Activated naive CD8-positive, alpha-beta T cell treated with anti-CD3 and anti-CD28 coated beads, Interleukin-2, amount 50 U/mL, for 24 hours (primary cell): ENCODE measurements at regions not wholly inside any gene's neighbourhood (a gene's known extent, or its start where the extent isn't known, plus 50 kb on each side); places are given as distances from the start of the nearest gene placed in this dataset.

Experiments
- ATAC-seq: fragments of 150-1000 bp; cut with Tn5 transposase; one replicate; pipeline ENCODE4 v1.10.0; 2021
- DNase-seq: peaks from one replicate; pipeline ENCODE4 v3.0.0; 2021
- H3K27ac Mint-ChIP-seq: one replicate; pipeline ENCODE4 v1.8.0; 2021; ENCODE audit warnings: mild to moderate bottlenecking, mixed read lengths
- H3K27me3 Mint-ChIP-seq: one replicate; pipeline ENCODE4 v1.8.0; 2021; ENCODE audit warnings: mixed read lengths
- H3K36me3 Mint-ChIP-seq: one replicate; pipeline ENCODE4 v1.8.0; 2021; ENCODE audit warnings: low read depth, mixed read lengths
- H3K4me1 Mint-ChIP-seq: one replicate; pipeline ENCODE4 v1.8.0; 2021; ENCODE audit warnings: mixed read lengths
- H3K4me3 Mint-ChIP-seq: one replicate; pipeline ENCODE4 v1.8.0; 2021; ENCODE audit warnings: mild to moderate bottlenecking, moderate library complexity, mixed read lengths
- H3K9me3 Mint-ChIP-seq: one replicate; pipeline ENCODE4 v1.8.0; 2021; ENCODE audit warnings: mixed read lengths

DNA sequence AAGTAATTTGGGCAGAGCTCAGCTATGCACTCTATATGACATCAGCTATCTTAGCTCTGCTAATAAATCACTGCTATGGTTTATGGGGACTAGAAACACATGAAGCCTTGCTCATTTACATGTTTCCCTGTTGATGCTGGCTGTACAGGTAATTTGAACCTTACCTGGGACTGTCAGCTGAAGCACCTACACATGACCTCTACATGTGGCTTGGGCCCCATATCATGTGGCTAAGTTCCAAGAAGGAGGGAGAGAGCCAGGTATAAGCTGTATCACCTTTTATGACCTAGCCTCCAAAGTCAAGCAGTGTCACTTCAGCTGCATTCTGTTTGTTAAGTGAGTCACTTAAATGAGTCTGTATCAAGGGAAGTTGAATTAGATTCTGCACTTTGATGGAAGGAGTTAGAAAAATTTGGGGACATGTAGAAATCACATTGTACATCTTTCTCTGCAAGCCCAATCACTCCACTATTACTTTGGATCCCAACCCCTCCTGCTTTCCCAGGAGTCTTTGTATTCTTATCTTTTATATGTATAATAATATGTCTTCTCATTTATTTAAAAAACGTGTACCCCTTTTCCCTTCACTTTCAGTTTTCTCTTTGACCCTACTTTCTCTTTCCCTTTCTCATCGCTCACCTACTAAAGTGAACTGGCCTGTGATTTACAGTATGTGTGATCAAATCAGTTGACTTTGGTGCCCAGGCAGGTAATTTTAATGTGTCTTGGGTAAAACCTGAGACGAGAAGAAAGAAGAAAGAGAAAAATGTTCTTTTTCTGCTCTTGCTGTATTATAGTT lies 53.4 kb upstream of the PRKACB start:
- Mint-ChIP-seq H3K36me3 (no peaks in the 10 kb centered on the region), H3K9me3 (no peaks in the 10 kb centered on the region), H3K27me3 (no peaks in the 10 kb centered on the region), H3K27ac (peak overlapping the region; percentile 78), H3K4me1 (peaks cover 36% of the 10 kb centered on the region), H3K4me3 (peak overlapping the region; percentile 71)
- DNase-seq (no peak), ATAC-seq (peak; percentile 45)

DNA sequence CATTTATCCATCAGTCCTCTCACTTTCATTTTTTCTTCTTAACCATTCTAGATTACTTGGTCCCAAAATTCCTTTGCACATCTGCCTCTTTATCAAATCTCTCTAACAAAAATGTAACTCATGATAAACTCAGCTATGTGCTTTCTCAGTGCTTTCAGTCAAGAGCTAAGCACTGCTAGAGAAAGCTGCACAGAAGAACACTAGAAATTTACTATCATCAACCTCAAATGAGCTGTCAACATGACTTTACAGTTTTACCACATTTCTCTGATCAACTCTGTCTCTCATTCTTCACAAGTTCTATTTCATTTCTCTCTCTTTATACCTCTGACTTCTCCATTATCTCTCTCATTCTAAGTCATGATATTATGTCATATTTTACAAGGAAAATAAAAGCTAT lies 54.2 kb upstream of the PRKACB start:
- Mint-ChIP-seq H3K27me3 (no peaks in the 10 kb centered on the region), H3K27ac (peak overlapping the region; percentile 13), H3K4me3 (no peak overlapping the region), H3K9me3 (no peaks in the 10 kb centered on the region), H3K36me3 (no peaks in the 10 kb centered on the region), H3K4me1 (peaks cover 36% of the 10 kb centered on the region)
- DNase-seq (no peak), ATAC-seq (peak; percentile 45)

DNA sequence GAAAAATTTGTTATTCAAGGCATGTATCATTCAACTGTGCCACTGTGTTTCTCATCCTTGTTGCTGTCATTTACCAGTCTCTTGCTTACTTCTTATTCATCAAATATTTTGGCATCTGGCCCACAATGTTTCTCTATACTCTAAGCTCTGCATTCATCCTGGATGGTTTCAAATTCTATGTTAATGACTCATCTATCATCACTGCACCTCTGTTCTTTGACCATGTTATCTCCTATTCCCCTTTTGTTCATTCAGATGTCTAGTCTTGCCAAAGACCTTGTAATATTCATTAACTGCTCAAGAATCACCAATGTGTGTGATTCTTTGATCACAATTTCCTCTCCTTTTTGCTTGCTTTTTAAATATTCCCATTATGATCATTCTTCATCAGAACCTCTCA lies 54.6 kb upstream of the PRKACB start:
- Mint-ChIP-seq H3K27ac (no peak overlapping the region), H3K36me3 (no peaks in the 10 kb centered on the region), H3K4me1 (peaks cover 36% of the 10 kb centered on the region), H3K4me3 (no peak overlapping the region), H3K9me3 (no peaks in the 10 kb centered on the region), H3K27me3 (no peaks in the 10 kb centered on the region)
- no peak for DNase-seq
- ATAC-seq: peak; percentile 73

DNA sequence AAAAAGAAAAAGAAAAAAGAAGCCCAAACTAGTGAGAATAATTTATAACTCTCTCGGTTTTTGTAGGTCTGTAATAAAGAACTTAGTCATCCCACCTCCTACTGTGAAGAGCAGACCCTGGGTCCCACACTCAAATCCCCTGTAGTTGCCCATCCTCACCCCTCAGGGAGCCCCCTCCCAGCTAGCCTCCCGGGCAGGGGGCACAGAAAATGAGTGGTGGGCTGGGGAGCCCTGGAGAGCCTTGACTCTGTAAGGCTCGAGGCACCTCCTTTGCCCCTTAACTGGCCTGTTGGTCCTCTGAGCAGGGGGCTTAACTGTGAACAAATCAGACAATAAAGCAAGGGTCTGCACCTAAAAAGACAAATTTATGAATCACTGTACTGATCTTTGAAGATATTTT lies 57.5 kb upstream of the PRKACB start:
- DNase-seq (no peak), ATAC-seq (no peak)
- Mint-ChIP-seq H3K36me3 (no peaks in the 10 kb centered on the region), H3K4me1 (peaks cover 30% of the 10 kb centered on the region), H3K27me3 (no peaks in the 10 kb centered on the region), H3K9me3 (no peaks in the 10 kb centered on the region), H3K27ac (no peak overlapping the region), H3K4me3 (no peak overlapping the region)

DNA sequence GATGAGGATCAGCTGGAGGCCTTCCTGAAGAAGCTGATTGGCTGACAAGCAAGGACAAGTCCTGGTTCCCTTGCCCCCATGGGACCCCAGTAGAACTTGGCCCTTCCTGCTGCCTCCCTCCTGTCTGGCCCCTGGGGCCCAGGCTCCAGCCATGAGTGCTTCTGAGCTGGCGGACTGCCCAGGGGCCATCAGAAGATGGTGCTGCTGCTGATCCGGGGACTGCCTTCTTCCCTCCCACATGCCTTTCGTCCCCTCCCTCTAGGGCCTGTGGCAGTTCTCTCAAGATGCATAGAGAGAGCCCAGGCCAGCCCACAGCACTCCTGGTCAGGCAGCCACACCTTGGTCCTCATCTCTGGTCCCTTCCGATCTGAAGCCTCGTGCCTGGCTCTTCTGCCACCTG lies 57.9 kb upstream of the PRKACB start:
- no peak overlapping the region for H3K4me3 Mint-ChIP-seq
- peaks cover 26% of the 10 kb centered on the region for H3K4me1 Mint-ChIP-seq
- no peaks in the 10 kb centered on the region for H3K9me3 Mint-ChIP-seq
- no peaks in the 10 kb centered on the region for H3K36me3 Mint-ChIP-seq
- H3K27ac Mint-ChIP-seq: no peak overlapping the region
- DNase-seq (no peak), ATAC-seq (no peak)
- H3K27me3 Mint-ChIP-seq: no peaks in the 10 kb centered on the region

DNA sequence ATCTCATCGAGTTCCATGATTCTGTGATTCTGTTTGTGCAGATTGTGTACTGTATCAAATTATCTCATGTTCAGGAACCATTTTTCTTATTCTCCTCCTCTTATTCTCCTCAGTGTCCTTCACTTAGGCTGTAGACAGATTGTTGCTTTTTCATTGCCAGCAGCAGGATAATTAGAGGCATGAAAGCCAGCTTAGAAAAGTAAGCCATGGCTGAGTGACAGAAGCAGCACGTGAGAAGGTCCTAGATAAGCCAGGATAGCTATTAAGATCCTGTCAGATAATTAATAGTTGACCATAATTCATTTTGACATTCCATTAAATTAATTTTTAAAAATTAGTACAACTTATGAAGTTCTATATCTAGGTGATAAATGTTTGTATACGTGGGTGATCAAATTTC lies 60.8 kb upstream of the PRKACB start:
- Mint-ChIP-seq H3K27ac (no peak overlapping the region), H3K4me1 (peaks cover 10% of the 10 kb centered on the region), H3K4me3 (no peak overlapping the region), H3K27me3 (no peaks in the 10 kb centered on the region), H3K36me3 (no peaks in the 10 kb centered on the region), H3K9me3 (no peaks in the 10 kb centered on the region)
- DNase-seq: no peak
- no peak for ATAC-seq

DNA sequence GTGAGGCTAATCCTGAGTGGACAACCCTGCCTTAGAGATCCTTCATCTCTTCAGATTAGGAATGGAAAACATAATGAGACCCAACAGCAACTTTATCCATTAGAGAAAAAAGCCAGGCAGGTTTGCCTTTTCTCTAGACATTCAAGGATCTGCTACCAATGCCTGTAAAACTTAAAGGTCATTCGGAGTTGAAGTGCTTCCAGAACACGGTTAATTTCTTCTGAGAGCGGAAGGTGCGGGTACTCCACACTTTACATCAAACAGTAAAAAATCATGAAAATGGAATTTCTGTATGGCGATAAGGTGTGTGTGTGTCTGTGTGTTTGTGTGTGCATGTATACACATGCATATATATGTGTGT lies 65.2 kb upstream of the PRKACB start:
- ATAC-seq (no peak), DNase-seq (no peak)
- peaks cover 23% of the 10 kb centered on the region for H3K4me1 Mint-ChIP-seq
- H3K9me3 Mint-ChIP-seq: no peaks in the 10 kb centered on the region
- H3K27me3 Mint-ChIP-seq: no peaks in the 10 kb centered on the region
- H3K27ac Mint-ChIP-seq: peak overlapping the region; percentile 70
- peak overlapping the region; percentile 90 for H3K4me3 Mint-ChIP-seq
- H3K36me3 Mint-ChIP-seq: no peaks in the 10 kb centered on the region

DNA sequence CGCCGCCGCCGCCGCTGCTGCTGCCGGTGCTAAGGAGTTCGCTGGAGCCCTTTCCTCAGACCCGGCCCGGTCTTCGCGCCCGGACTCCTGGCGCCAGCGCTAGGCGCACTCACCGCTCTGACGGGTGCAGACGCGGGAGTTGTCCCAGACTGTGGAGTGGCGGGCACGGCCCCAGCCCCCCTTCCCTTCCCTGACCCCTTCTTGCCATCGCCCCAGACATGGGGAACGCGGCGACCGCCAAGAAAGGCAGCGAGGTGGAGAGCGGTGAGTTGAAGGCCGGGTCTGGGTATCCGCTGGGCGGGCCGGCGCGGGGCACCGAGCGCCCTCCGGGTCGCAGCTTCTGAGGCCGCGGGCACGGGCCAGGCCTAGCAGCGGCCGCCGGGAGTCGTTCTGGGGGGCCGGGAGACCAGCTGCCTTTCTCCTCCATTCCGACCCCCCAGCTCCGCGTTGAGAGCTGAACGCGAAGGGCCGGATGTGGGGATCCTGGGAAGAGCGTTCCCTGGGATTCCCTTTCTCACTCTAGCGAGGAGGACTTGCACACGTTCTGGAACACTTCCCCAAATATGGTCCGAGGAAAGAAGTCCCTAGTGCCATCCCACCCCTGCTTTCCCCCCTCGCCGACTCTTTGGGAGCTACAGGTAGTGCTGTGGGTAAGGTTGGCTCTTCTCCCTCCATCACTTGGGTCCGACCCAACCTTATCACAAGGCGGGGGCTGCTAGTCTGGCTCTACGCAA lies 65.8 kb upstream of the PRKACB start:
- Mint-ChIP-seq H3K27ac (peak overlapping the region; percentile 70), H3K4me3 (peak overlapping the region; percentile 90), H3K4me1 (peaks cover 23% of the 10 kb centered on the region), H3K9me3 (no peaks in the 10 kb centered on the region), H3K36me3 (no peaks in the 10 kb centered on the region), H3K27me3 (no peaks in the 10 kb centered on the region)
- DNase-seq (peak; percentile 33), ATAC-seq (no peak)

DNA sequence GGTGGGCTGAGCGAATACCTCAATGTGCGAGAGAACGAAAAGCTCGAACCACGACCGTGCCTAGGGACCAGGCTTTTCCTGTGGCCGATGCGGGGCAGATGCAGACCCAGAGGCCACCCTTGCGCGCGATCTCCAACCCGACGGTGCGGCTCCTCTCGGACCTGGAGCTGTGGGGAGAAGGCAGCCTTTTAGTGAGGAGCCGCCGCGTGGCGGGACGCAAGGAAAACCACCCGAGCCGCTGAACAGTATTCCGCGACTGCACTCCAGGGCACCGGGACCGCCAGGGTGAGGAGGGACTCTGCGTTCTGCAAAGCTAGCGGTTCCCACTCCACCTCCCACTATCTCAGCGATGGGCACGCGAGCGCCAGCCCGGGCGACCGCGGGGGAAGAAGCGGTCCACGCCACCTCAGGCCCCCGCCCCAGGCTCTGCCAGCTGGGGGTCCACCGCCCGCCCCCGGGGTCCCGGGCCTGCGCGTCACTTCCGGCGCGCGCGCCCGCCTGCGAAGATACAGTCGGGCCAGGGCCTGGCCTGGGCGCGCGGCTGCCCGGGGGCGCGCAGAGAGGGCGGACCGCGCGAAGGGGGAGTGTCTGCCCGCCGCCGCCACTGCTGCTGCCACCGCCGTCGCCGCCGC lies 66.5 kb upstream of the PRKACB start:
- H3K27me3 Mint-ChIP-seq: no peaks in the 10 kb centered on the region
- peak overlapping the region; percentile 90 for H3K4me3 Mint-ChIP-seq
- H3K9me3 Mint-ChIP-seq: no peaks in the 10 kb centered on the region
- DNase-seq (peak; percentile 83), ATAC-seq (peak; percentile 95)
- H3K36me3 Mint-ChIP-seq: no peaks in the 10 kb centered on the region
- peak overlapping the region; percentile 88 for H3K27ac Mint-ChIP-seq
- peaks cover 23% of the 10 kb centered on the region for H3K4me1 Mint-ChIP-seq

DNA sequence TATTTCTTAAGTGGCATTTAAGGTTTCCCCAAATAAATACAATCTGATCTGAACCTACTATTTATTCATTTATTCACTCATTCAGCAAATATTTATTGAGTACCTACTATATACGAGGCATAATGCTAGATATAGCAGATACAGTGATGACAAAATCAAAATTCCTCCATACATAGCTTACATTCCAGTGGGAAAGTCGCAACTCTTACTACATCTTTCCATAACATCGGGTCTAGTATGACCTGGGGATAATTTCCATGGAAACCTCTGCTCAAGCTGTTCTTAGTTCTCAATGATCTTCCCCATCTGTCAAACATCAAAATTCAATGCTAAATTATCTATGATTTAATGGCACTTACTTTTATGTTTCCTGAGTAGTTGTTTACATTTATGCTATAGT lies 70.8 kb upstream of the PRKACB start:
- no peak for DNase-seq
- no peak overlapping the region for H3K27ac Mint-ChIP-seq
- ATAC-seq: no peak
- H3K9me3 Mint-ChIP-seq: peaks cover 9% of the 10 kb centered on the region
- peaks cover 13% of the 10 kb centered on the region for H3K4me1 Mint-ChIP-seq
- peaks cover 8% of the 10 kb centered on the region for H3K27me3 Mint-ChIP-seq
- H3K4me3 Mint-ChIP-seq: no peak overlapping the region
- no peaks in the 10 kb centered on the region for H3K36me3 Mint-ChIP-seq

DNA sequence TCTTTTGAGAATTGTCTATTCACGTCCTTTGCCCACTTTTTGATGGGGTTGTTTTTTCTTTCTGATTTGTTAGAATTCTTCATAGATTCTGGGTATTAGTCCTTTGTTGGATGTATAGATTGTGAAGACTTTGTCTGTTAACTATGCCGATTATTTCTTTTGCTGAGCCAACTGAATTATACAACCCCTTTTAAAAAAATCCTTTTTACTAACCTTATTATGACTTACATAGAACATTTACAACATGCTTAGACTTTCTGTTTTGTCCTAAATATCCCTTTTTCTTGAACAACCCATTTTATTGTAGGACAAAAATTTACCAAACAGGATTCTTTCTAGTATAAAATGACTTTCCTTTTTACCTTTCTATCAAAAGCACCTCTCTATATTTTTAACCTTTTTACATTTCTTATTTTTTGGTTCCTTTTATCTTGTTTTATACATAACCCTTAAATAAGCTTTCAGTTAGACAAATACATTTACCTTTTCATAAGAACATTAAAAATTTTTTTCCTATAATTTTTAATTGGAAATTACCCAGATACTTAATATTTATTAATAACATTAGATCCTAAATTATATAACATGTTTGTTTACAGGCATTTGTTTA lies 70.4 kb upstream of the TTLL7 start:
- peaks cover 16% of the 10 kb centered on the region for H3K27me3 Mint-ChIP-seq
- DNase-seq: no peak
- H3K9me3 Mint-ChIP-seq: peaks cover 9% of the 10 kb centered on the region
- no peak for ATAC-seq
- peaks cover 2% of the 10 kb centered on the region for H3K4me1 Mint-ChIP-seq
- H3K36me3 Mint-ChIP-seq: no peaks in the 10 kb centered on the region
- H3K4me3 Mint-ChIP-seq: no peak overlapping the region
- no peak overlapping the region for H3K27ac Mint-ChIP-seq

DNA sequence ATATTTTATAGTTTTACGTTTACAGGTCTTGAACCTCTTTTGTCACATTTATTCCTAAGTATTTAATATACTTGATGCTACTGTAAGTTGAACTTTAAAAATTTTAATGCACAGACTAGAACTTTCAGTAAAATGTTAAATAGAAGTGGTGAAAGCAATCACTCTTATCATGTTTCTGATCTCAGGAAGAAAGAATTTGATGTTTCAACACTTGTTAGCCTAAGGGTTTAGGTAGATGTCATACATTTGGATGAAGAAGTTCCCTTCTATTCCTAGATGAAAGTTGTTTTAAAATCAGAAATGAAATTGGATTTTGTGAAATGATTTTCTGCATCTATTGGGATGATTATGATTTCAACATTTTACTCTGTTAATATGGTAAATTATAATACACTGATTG lies 63.6 kb upstream of the TTLL7 start:
- H3K27me3 Mint-ChIP-seq: peaks cover 8% of the 10 kb centered on the region
- no peak overlapping the region for H3K27ac Mint-ChIP-seq
- ATAC-seq (no peak), DNase-seq (no peak)
- H3K4me1 Mint-ChIP-seq: peaks cover 2% of the 10 kb centered on the region
- H3K36me3 Mint-ChIP-seq: no peaks in the 10 kb centered on the region
- no peaks in the 10 kb centered on the region for H3K9me3 Mint-ChIP-seq
- H3K4me3 Mint-ChIP-seq: no peak overlapping the region

DNA sequence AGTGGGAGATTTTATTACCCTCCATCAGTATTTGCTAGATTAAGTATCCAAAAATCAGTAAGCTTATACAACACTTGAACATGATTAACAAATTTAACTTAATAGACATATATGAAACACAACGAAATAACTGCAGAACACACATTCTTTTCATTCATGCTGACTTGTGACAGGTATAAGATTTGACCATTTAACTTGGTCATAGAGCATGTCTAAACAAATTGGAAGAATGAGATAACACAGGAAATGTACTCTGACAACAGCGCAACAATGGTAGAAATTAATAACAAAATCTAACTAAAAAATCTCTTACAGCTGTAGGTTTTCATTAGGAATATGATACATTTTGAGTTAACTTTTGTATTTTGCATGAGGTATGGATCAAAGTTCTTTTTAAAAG lies 62.4 kb upstream of the TTLL7 start:
- Mint-ChIP-seq H3K27me3 (peaks cover 4% of the 10 kb centered on the region), H3K4me3 (no peak overlapping the region), H3K9me3 (no peaks in the 10 kb centered on the region), H3K4me1 (peaks cover 2% of the 10 kb centered on the region), H3K36me3 (no peaks in the 10 kb centered on the region), H3K27ac (no peak overlapping the region)
- no peak for ATAC-seq
- DNase-seq: no peak

DNA sequence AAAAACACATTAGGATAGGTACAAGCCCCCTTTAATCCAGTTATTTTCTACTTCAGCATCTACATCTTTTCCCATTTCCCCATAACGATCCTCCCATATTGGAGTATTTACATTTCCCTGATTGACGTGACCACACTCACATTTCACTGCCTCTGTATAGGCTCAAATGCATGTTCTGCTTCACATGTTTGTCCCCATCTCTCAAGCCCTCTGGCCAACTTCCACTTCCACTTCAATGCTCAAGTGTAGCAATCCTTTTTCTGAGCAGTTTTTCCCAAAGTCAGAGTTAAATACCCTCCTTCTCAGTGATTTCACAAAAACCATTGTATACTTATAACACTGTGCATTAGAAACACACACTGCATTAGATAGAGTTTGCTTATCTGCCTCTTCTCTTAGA lies 61.8 kb upstream of the TTLL7 start:
- Mint-ChIP-seq H3K27me3 (peaks cover 1% of the 10 kb centered on the region), H3K27ac (no peak overlapping the region), H3K36me3 (no peaks in the 10 kb centered on the region), H3K9me3 (no peaks in the 10 kb centered on the region), H3K4me3 (no peak overlapping the region), H3K4me1 (peaks cover under 1% of the 10 kb centered on the region)
- ATAC-seq (no peak), DNase-seq (no peak)

DNA sequence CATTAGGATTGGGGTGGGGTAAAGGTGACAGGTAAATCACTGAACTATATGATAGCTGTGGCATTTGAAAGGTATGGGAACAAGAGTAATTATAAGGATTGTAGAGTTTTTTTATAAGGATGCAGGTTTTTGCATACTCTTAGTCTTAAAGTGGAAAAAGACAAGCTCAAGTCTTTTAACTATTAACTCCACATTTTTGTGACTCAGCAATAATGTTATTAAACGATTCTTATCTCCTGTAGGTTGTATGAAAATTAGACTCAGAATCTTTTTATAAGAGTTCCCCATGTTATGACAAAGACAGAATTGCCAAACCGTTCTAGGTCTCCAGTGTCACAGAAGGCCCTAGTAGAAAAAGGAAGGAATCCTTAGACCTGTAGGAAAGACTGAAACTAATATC lies 49.9 kb upstream of the TTLL7 start:
- Mint-ChIP-seq H3K4me3 (no peak overlapping the region), H3K9me3 (no peaks in the 10 kb centered on the region), H3K36me3 (no peaks in the 10 kb centered on the region), H3K27ac (no peak overlapping the region), H3K27me3 (no peaks in the 10 kb centered on the region), H3K4me1 (no peaks in the 10 kb centered on the region)
- DNase-seq (no peak), ATAC-seq (no peak)
